Adrenal gland (tissue), 5 donors: ENCODE measurements at regions not wholly inside any gene's neighbourhood (a gene's known extent, or its start where the extent isn't known, plus 50 kb on each side); places are given as distances from the start of the nearest gene placed in this dataset.

Experiments
- POLR2A ChIP-seq, 2 donors: fragments of 450-650 bp; IDR thresholded peaks; one replicate each; pipeline ENCODE4 v1.6.1; 2017; ENCODE audit warnings: antibody characterized with exemption in 2 of 2, mild to moderate bottlenecking in 2 of 2, moderate library complexity in 1 of 2
- TF ChIP-seq, protein P1 (sequence below), 6 experiments: fragments of 450-650 bp in 4 of 6; fragments of 200-600 bp in 2 of 6; sonication (generic) in 1 of 6; IDR thresholded peaks; 1 replicate in 5 of 6; 2 replicates in 1 of 6; pipeline versions ENCODE4 v1.5.1 to v1.8.0; 2016 to 2021; ENCODE audit warnings: antibody characterized with exemption in 6 of 6, mild to moderate bottlenecking in 2 of 6, moderate library complexity in 1 of 6
- donor health status: DM: no; HTN: no; CAD: no.

- TF ChIP-seq, protein P1, sequence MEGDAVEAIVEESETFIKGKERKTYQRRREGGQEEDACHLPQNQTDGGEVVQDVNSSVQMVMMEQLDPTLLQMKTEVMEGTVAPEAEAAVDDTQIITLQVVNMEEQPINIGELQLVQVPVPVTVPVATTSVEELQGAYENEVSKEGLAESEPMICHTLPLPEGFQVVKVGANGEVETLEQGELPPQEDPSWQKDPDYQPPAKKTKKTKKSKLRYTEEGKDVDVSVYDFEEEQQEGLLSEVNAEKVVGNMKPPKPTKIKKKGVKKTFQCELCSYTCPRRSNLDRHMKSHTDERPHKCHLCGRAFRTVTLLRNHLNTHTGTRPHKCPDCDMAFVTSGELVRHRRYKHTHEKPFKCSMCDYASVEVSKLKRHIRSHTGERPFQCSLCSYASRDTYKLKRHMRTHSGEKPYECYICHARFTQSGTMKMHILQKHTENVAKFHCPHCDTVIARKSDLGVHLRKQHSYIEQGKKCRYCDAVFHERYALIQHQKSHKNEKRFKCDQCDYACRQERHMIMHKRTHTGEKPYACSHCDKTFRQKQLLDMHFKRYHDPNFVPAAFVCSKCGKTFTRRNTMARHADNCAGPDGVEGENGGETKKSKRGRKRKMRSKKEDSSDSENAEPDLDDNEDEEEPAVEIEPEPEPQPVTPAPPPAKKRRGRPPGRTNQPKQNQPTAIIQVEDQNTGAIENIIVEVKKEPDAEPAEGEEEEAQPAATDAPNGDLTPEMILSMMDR (IDR thresholded peaks at IDR 0.05) = no peak
- no peak for TF ChIP-seq POLR2A (IDR thresholded peaks at IDR 0.05)
Observed at GRCh38 chr14:23725980-23726710, 90.0 kb downstream of the DHRS2 start.
